ENCODE measurements at regions not wholly inside any gene's neighbourhood (a gene's known extent, or its start where the extent isn't known, plus 50 kb on each side); places are given as distances from the start of the nearest gene placed in this dataset.

DNA sequence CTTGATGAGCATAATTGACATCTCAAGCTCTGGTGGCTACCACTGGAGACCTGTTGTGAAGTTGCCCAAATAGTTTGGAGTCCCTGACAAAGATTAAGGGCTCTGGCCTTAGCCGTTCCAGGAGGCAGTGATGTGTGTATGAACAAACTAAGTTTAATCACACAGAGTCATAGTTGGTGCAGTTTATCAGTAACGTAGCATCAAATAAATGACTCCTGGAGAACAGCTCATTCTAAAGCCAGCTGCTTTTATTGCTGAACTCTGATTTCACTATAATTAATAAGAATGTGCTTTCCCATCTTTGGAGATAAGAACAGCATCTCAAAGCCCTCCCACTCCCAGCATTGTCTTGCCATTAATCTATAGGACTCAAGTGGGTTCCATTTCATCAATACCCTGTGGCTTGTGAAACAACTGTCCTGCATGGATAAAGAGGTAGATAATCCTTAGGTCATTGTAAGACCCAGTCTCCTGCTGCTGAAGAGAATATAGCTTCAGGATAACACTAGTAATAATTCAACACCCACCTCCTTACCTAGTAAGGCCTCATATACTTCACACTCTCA, 211.4 kb upstream of the THUMPD2 start:
- peak overlapping the region; percentile 90; the same call in 1 of the 2 replicates for H4K5ac ChIP-seq (ENCODE audit: low read depth, low read length)
- no peaks in the 10 kb centered on the region for H3K9me3 ChIP-seq (ENCODE audit: control insufficient read depth, insufficient read depth, low read length)
- in situ Hi-C loops (cut with MboI; ENCODE audit: low sequenced_read_pairs) = no loop called here
- no peaks in the 10 kb centered on the region for H3K27me3 ChIP-seq (ENCODE audit: control insufficient read depth, insufficient read depth, low read length)
- dilution Hi-C loops (cut with HindIII; ENCODE audit: low sequenced_read_pairs, unreplicated experiment) = no loop called here
- H3K36me3 ChIP-seq (ENCODE audit: control insufficient read depth, insufficient read depth, low read length) = no peaks in the 10 kb centered on the region
- WGBS, 2 experiments (ENCODE audit: extremely low coverage in 2 of 2, insufficient read length in 1 of 2) = no CpG with 5 or more reads among the region's 2 CpGs
- H3K9me1 ChIP-seq (ENCODE audit: insufficient read depth, low read length) = peaks cover 6% of the 10 kb centered on the region; the same call in 1 of the 2 replicates
- peak overlapping the region; percentile 89 for H3K14ac ChIP-seq (replicated peaks; ENCODE audit: low read depth, low read length)
- peak overlapping the region; percentile 90; the same call in 1 of the 2 replicates for H3K18ac ChIP-seq (ENCODE audit: low read depth, low read length)
- peak overlapping the region; percentile 73 for H3K56ac ChIP-seq (ENCODE audit: extremely low read depth, insufficient read depth, low read length)
- peak overlapping the region; percentile 66 for H3K27ac ChIP-seq (ENCODE audit: insufficient read depth, low read length)
- TF ChIP-seq RCOR1 (IDR thresholded peaks at IDR 0.05; ENCODE audit: insufficient replicate concordance, low read length) (no peak), NFE2L2 (IDR thresholded peaks at IDR 0.05; ENCODE audit: low read depth, low read length) (no peak), BHLHE40 (IDR thresholded peaks at IDR 0.05; ENCODE audit: low read depth, low read length) (no peak), MAZ (IDR thresholded peaks at IDR 0.05; ENCODE audit: borderline replicate concordance, low read depth, low read length) (no peak), FOS (IDR thresholded peaks at IDR 0.05; ENCODE audit: low read depth, low read length) (no peak), CHD1 (IDR thresholded peaks at IDR 0.05; ENCODE audit: low read depth, low read length) (no peak), SMC3 (IDR thresholded peaks at IDR 0.05; ENCODE audit: low read depth, low read length) (no peak), POLR2A (IDR thresholded peaks at IDR 0.05; ENCODE audit: low read depth, low read length) (no peak), CEBPB (IDR thresholded peaks at IDR 0.05; ENCODE audit: low read depth, low read length) (no peak), RFX5 (IDR thresholded peaks at IDR 0.05; ENCODE audit: low read depth, low read length) (no peak)
- TF ChIP-seq, protein P1, sequence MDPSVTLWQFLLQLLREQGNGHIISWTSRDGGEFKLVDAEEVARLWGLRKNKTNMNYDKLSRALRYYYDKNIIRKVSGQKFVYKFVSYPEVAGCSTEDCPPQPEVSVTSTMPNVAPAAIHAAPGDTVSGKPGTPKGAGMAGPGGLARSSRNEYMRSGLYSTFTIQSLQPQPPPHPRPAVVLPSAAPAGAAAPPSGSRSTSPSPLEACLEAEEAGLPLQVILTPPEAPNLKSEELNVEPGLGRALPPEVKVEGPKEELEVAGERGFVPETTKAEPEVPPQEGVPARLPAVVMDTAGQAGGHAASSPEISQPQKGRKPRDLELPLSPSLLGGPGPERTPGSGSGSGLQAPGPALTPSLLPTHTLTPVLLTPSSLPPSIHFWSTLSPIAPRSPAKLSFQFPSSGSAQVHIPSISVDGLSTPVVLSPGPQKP (IDR thresholded peaks at IDR 0.05; ENCODE audit: borderline replicate concordance, low read depth, low read length) = no peak
- peak overlapping the region; percentile 95 for H3K4ac ChIP-seq (ENCODE audit: low read depth, low read length)
- H2BK20ac ChIP-seq (ENCODE audit: low read depth, low read length) = peak overlapping the region; percentile 98
- peak overlapping the region; percentile 89 for H2BK120ac ChIP-seq (ENCODE audit: low read depth, low read length)
- H3K4me1 ChIP-seq (ENCODE audit: control insufficient read depth, insufficient read depth, low read length) = peaks cover 7% of the 10 kb centered on the region; the same call in 1 of the 2 replicates
- H3K4me2 ChIP-seq (ENCODE audit: low read depth, low read length) = no peak overlapping the region
- ChIA-PET POLR2A (ENCODE audit: unreplicated experiment) (no interaction called here), CTCF (interaction anchor here (0.7 kb wide), 1 partner anchor 10 kb away, joined by 3 read pairs; no protein-coding TSS in a partner anchor)
- H3K4me3 ChIP-seq (ENCODE audit: insufficient read depth, low read depth, low read length) = no peak overlapping the region
- intact Hi-C loops (cut with micrococcal nuclease) = loop anchor here (2.0 to 5.0 kb wide), 2 partner anchors 58 to 112 kb away; no protein-coding TSS in a partner anchor
- no peaks in the 10 kb centered on the region for H3K79me1 ChIP-seq (ENCODE audit: low read depth in 1 of 2, low read length in 2 of 2)
- peak overlapping the region; percentile 81; the same call in 1 of the 2 replicates for H3K23ac ChIP-seq (ENCODE audit: low read depth, low read length)
- BruUV-seq (replicated peaks) = no TSS peak
- no peak overlapping the region; the same call in 1 of the 2 replicates for H3K9ac ChIP-seq (ENCODE audit: low read depth, low read length)
- peak; percentile 82 for DNase-seq
- H2AFZ ChIP-seq (replicated peaks; ENCODE audit: low read length, poor library complexity) = peak overlapping the region; percentile 84
- no peak overlapping the region for H2AK9ac ChIP-seq (replicated peaks; ENCODE audit: low read depth, low read length, poor library complexity)
- H4K91ac ChIP-seq (ENCODE audit: insufficient read depth, low read depth, low read length) = peak overlapping the region; percentile 89
- peak overlapping the region; percentile 97 for H2BK5ac ChIP-seq (ENCODE audit: low read depth, low read length, poor library complexity, severe bottlenecking)
- ATAC-seq (ENCODE audit: low read depth) = peak; percentile 76
- H2AK5ac ChIP-seq (ENCODE audit: low read depth, low read length) = peak overlapping the region; percentile 73
- H2BK15ac ChIP-seq (ENCODE audit: low read depth, low read length) = peak overlapping the region; percentile 94; the same call in 2 of the 3 replicates
- no peaks in the 10 kb centered on the region for H4K20me1 ChIP-seq (ENCODE audit: insufficient read depth, low read length)
- H4K8ac ChIP-seq (ENCODE audit: low read depth in 2 of 2, low read length in 2 of 2) = peak overlapping the region; percentile 68 to 88
